Left ventricle myocardium superior (tissue), 1 donor: ENCODE measurements at regions not wholly inside any gene's neighbourhood (a gene's known extent, or its start where the extent isn't known, plus 50 kb on each side); places are given as distances from the start of the nearest gene placed in this dataset.
"Not testable (repeated sequence)": the region's sequence is repeated elsewhere in the genome, so short reads cannot be mapped to it uniquely, and the experiment has no call there.

ENCODE experiments used
- ATAC-seq: fragments of 200-7000 bp; cut with Tn5 transposase; one replicate; pipeline ENCODE4 v1.9.1; 2020; ENCODE audit warnings: mild to moderate bottlenecking, moderate library complexity
- DNase-seq: peaks from one replicate; pipeline ENCODE4 v3.0.0-alpha.2; 2020
- intact Hi-C: fragments of 100-400 bp; cut with micrococcal nuclease; formaldehyde crosslinking; loops from one replicate; pipeline ENCODE4 v1.11.0; 2022
- donor health status: DM: no; HTN: yes; CAD: no; lungs with severe emphysema.

DNA sequence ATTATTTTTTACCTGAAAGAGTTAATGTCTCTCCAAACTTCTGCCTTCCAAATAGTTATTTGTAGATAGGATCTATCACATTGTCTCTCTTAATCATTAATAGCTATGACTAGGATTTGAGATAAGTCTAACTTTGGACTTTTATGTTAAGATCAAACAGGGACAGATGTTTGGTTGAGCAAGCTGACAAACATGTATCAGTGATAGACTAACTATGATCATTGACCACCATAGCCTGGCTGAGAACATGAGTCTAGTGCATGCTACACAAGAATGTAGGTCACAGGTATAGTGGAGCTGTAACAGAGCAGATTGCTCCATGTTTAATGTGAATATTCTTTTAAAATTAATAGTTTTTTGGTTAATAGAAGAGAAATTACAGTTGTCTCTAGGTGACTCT lies 52.0 kb downstream of the SYT15B start:
- DNase-seq, ATAC-seq, intact Hi-C loops: not testable (repeated sequence)

DNA sequence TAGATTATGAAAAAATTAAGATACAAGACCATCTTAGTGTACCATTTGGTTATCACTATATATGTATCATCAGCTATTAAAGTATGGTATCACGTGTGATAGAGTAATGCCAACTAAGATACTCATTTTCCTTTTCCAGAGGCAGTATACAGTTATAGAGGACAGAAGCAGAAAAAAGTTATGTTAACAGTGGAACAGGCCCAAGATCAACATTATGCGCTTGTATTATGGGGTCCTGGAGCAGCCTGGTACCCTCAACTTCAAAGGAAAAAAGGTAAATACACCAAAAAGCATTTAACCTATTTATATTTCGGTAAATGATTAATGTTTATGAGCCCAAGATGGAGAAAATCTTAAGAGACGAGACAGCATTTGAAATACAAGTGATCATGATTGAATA lies 52.9 kb downstream of the SYT15B start:
- DNase-seq, ATAC-seq, intact Hi-C loops: not testable (repeated sequence)

DNA sequence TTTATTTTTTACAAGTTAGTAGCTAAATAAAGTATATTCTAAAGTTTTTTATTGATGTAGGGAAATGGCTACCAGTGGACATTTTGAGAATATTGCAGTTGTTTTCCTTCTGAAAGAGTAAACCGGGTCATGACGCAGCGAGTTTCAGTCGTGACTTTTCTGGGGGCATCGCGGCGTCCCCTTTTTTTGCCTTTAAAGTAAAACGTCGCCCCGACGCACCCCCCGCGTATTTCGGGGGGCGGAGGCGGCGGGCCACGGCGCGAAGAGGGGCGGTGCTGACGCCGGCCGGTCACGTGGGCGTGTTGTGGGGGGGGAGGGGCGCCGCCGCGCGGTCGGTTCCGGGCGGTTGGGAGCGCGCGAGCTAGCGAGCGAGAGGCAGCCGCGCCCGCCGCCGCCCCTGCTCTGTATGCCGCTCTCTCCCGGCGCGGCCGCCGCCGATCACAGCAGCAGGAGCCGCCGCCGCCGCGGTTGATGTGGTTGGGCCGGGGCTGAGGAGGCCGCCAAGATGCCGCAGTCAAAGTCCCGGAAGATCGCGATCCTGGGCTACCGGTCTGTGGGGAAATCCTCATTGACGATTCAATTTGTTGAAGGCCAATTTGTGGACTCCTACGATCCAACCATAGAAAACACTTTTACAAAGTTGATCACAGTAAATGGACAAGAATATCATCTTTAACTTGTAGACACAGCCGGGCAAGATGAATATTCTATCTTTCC lies 57.5 kb downstream of the SYT15B start:
- ATAC-seq (peak; percentile 100), DNase-seq (peak; percentile 88)
- intact Hi-C loops: not testable (repeated sequence)

DNA sequence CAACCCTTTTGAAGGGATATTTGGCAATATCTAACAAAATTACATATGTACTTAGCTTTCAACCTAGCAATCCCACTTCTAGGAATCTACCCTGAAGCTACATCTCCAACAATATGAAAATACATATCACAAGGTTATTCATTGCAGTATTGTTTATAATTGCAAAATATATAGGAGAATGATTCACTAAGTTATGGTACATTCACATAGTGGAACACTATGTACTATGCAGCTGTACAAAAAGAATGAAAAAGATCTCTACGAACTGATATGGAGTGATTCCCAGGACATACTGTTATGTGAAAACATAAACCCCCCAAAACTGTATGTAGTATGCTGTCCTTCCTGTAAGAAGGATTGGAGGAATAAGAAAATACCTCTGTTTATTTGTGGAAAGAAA lies 62.1 kb downstream of the SYT15B start:
- not testable (repeated sequence) for ATAC-seq

DNA sequence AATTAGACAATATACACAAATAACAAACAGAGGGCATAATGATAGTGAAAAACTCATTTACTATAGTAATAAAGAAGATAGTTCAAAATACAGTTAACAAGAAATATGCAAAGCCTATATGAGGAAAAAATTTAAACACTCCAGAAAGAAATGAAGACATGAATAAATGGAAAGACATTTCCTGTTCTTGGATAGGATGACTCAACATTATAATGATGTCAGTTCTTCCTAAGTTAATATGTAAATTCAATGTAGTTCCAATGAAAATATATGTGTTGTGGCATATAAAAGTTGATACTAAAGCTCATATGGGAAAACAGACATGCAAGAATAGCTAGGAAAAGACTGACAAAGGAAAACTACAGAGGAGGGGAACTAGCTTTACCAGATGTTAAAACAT lies 63.5 kb downstream of the SYT15B start:
- intact Hi-C loops, DNase-seq, ATAC-seq: not testable (repeated sequence)

More for the DNA sequence above, 62.1 kb downstream of the SYT15B start:
- DNase-seq, intact Hi-C loops: not testable (repeated sequence)

DNA sequence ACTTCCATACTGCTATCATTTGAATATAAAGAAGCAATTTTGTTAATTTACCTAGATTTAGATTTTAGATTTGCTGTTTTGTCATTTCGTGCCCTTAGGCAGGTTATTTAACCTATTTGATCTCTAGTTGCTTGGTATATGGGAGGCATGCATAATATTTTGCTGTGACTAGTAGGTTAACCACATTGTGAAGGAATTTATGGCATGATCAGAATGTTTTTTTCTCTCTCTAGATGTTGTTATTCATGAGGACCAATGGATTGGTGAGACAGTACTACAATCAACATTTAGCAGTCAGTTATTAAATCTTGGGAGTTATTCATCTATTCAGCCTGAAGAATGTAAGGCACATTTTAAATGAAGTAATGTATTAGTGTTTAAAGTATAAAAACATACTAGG lies 67.2 kb downstream of the SYT15B start:
- intact Hi-C loops, ATAC-seq: not testable (repeated sequence)

DNA sequence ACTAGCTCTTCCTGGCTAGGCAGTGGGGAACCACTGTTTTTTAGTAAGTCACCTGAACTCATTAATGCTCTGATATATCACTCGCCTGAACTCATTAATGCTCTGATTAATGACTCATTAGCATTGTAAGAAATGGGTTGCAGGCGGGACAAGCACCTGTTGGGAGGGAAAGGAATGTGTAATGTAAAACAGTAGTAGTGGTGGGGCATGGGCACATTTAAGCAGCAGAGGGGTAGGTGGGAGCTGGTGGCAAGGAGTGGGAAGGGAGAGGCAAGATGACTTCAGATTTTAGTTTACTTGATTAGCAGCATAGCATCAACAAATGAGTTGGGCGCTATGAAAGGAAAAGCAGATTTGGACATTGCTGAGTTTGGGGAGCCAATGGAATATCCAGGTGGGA lies 68.2 kb downstream of the SYT15B start:
- DNase-seq, intact Hi-C loops, ATAC-seq: not testable (repeated sequence)

More for the DNA sequence above, 67.2 kb downstream of the SYT15B start:
- not testable (repeated sequence) for DNase-seq

DNA sequence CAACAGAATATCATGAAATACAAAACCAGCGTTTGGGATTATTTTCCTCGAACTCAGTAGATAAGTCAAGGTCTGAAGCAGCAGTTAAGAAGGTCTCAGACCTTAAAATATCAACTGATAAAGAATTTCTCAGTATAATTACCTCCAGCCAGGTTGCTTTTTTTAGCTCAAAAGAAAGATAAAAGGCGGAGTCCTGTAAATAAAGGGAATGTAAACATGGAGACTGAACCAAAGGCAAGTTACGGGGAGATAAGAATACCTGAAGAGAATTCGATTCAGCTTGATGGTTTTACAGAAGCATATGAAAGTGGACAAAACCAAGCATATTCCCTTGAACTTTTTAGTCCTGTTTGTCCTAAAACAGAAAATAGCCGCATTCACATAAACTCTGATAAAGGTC lies 73.1 kb downstream of the SYT15B start:
- DNase-seq, ATAC-seq, intact Hi-C loops: not testable (repeated sequence)

DNA sequence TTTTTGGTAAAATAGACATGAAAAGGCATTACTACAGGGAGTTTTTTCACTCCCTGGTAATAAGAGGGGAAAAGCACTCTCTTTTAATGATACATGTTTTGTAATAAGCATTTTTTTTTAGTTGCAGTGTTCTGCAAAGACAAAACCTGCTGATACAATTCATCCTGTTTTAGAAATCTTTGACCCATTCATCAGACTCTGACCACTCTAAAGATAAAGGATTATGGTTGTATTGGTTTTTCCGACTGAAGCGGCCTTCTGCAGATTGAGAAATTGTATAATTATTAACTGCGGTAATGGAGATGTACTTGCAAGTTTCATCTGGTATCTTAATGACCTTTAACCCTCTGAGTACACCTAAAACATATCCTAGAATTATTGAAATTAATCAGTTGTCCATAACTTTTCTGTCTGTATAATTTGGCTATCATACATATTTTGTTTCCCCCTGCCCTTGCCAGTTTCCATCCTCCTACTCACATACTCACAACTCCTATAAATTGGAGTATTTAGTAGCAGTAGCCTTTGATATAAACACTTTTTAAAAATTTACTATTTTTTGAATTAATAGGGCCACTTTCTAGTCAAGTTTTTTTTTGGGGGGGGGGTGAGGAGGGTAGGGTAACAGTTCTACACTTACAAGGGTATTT lies 79.4 kb downstream of the SYT15B start:
- DNase-seq, ATAC-seq, intact Hi-C loops: not testable (repeated sequence)

DNA sequence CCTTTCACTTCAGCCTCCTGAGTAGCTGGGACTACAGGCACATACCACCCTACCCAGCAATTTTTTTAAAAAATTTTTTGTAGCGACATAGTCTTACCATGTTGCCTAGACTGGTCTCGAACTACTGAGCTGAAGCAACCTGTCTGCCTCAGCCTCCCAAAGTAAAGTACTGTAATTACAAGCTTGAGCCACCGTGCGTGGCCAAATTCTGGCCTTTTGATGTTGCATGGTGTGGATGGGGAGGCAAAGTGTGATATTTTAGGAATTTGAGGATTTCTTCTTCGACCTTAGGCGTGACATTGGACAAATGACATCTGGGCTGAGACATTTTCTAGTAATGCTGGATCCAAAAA lies 81.8 kb downstream of the SYT15B start:
- ATAC-seq, intact Hi-C loops, DNase-seq: not testable (repeated sequence)

DNA sequence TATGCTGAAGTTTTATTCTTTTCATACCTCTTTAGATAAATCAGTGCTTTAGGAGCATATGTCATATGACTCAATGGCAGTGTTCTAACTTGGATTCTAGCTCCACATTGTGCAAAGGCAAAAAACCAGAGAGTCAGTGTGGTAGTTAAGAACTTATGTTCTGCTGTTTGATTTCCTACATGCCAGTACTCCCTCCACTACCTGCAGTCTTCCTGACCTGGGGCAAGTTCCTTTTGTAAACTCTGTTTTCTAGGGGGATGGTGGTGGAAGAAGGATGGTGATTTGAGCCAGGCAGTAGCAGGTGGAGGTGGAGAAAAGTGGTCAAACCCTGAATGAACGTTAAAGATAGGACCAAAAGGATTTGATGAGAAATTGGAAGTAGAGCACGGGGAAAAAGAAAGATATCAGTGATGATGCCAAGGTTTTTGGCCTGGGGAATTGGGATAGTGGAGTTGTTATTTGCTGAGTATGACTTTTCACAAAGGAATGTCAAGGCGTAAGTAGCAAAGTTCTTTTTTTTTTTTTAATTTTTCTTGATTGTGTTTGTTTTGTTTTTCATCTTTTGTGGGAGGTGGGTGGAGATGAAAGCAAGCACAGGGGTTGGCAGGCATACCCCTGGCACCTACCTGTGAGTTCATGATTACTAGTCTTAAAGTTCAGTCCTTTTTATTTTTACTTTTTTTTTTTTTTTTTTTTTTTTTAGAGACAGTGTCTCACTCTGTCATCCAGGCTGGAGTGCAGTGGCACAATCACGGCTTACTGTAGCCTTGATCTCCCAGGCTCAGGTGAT lies 82.3 kb downstream of the SYT15B start:
- ATAC-seq, intact Hi-C loops, DNase-seq: not testable (repeated sequence)

DNA sequence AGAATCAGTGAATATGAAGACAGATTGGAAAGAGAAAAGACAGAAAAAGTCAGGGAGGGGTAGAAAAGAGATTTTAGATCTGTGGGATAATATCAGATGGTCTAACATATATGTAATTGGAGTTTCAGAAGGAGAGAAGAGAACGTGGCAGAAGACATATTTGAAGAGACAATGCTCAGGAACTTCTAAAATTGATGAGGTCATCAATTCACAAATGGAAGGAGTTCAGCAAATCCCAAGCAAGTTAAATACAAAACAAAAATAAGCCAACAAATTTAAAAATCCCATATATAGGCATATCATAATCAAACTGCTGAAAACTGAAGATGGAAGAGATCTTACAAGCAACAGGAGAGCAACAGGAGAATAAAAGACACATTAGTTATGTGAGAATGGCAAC lies 87.3 kb downstream of the SYT15B start:
- ATAC-seq, intact Hi-C loops, DNase-seq: not testable (repeated sequence)

DNA sequence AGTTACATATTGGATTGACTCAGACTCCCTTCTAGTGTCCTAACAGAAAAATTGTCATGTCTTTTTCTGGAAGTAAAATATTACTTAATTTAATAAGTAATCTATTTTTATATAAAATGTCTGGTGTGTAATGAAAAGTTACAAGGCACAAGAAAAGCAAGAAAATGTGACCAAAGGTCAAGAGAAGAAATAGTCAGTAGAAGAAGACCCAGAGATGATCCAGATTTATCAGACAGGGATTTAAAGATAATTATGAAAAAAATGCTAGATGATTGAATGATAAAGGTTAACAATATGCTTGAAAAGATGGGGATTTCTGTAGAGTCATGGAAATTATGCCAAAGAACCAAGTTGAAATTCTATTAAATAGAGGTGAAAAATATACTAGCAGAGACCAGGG lies 87.8 kb downstream of the SYT15B start:
- intact Hi-C loops, DNase-seq, ATAC-seq: not testable (repeated sequence)

DNA sequence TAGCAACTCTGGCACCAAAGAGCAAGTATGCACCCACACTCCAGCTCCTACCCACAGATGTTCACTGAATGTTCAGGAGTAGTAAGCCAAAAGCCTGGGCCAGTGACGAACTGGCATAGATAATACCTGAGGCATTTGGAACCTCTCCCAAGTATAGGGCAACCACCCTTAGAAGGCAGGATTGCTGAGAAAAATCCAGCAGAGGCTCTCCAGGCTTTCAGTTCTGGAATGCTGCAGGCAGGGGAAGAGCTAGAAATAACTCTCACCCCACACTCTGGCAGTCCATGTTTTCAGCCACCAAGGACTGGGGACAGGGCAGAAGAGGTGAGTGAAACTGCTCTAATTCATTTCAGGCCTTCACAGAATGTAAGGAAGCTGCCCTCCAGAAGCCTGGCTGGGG lies 90.3 kb downstream of the SYT15B start:
- DNase-seq, intact Hi-C loops: not testable (repeated sequence)
- ATAC-seq: peak; percentile 92

DNA sequence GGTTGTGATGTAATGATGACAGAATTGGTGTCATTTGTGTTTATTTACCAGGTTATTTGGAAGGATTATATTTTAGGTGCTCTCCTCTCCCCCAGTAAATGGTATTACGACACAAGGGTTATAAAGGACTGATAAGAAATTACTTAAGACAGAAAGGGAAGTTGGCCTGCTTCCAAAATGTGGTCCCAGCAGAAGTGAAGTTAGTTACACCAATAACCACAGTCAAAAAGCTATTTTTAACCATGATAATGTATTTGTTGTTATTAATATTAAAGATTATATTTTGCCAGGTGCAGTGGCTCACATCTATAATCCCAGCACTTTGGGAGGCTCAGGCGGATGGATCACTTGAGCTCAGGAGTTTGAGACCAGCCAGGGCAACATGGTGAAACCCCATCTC lies 92.5 kb downstream of the SYT15B start:
- DNase-seq, ATAC-seq, intact Hi-C loops: not testable (repeated sequence)

DNA sequence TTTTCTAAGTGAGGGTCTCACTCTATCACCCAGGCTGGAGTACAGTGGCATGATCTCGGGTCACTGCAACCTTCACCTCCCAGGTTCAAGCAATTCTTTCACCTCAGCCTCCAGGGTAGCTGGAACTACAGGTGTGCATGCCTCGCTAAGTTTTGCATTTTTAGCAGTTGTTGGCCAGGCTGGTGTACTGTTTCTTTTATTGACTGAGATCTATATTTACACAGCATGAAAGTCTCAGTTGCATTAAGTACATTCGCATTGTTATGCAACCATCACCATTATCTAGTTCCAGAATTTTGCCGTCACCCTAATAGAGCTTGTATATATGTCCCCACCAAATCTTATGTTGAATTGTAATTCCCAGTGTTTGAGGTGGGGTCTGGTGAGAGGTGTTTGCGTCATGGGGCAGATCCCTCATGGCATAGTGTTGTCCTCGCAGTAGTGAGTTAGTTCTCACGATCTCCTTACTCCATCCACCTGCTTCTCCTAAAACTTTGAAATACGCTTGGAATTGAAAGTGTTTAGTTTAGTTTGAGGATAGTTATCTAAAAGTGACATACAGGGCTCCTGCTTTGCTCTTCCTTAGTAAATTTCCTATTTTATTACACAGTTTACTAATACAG lies 101.3 kb downstream of the SYT15B start:
- intact Hi-C loops, ATAC-seq, DNase-seq: not testable (repeated sequence)

DNA sequence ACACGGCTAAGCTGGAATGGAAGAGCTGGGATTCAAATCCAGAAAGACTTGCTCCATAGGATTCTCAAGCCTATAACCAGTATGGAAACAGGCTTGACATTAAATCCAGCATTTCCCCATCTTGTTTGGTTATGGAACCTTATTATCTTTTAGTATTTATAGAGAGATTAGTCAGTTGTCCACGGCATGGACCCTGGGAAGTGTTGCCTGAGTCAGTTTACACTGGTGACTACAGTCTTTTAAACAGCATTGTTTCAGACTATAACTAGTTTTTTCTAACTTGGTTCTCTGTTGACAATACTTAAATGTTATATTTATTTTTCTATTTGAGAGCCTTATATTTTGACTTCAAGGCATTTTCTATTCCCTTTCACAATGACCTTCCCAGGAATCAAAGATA lies 106.7 kb downstream of the SYT15B start:
- ATAC-seq, DNase-seq, intact Hi-C loops: not testable (repeated sequence)

DNA sequence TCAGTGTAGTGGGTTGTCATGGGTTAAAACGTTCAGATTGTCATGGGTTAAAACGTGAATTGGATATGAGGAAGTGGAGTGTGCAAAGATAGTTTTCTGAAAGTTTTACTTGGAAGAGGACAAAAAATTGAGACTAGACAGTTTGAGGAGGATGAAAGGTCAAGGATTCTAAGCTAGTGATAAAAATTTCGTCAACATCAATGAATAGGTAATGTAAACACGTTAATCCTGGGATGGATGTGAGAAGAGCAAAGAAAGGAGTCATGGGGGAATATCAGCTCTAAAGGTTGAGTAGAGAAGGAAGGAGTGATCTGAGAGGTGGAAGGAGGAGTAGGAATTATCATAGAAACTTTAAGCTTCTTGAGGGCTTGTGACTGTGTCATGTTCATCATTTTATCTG lies 109.2 kb downstream of the SYT15B start:
- DNase-seq, ATAC-seq, intact Hi-C loops: not testable (repeated sequence)

DNA sequence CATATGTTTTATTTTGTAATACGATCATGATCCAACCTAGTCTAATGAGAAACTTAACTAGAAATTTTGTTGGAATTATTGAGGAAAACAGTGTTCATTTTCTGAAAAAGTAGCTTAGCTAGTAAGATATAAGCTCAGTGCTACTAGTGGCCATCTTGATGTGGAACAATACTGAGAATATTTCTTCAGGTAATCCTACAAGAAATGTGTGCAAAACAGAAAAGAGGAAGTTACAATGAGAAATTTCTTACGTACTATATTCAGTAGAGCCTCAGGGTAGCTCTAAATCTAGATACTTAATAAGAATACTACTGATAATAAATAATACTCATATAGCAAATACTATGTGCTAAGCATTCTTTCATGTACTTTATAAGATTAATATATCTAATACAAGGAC lies 114.8 kb downstream of the SYT15B start:
- ATAC-seq, intact Hi-C loops, DNase-seq: not testable (repeated sequence)
